GM21737 (cell line): ENCODE measurements at regions not wholly inside any gene's neighbourhood (a gene's known extent, or its start where the extent isn't known, plus 50 kb on each side); places are given as distances from the start of the nearest gene placed in this dataset.
"Not testable (repeated sequence)": the region's sequence is repeated elsewhere in the genome, so short reads cannot be mapped to it uniquely, and the experiment has no call there.

Source experiments
- ATAC-seq: cut with Tn5 transposase; IDR thresholded peaks from one replicate; pipeline ENCODE4 v1.9.1; 2021; ENCODE audit warnings: mild to moderate bottlenecking, moderate library complexity; ENCODE audit not compliant: unreplicated experiment

DNA sequence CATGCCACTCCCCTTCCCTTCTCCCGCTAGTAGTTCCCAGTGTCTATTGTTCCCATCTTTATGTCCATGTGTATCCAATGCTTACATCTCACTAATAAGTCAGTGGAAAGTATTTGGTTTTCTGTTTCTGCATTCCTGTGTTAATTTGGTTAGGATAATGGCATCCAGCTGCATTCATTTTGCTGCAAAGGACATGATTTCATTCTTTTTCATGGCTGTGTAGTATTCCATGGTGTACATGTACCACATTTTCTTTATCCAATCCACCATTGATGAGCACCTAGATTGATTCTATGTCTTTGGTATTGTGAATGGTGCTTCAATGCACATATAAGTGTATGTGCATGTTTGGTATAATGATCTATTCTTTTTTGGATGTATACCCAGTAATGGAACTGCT lies 502.5 kb upstream of the MAP2 start:
- ATAC-seq: not testable (repeated sequence)

DNA sequence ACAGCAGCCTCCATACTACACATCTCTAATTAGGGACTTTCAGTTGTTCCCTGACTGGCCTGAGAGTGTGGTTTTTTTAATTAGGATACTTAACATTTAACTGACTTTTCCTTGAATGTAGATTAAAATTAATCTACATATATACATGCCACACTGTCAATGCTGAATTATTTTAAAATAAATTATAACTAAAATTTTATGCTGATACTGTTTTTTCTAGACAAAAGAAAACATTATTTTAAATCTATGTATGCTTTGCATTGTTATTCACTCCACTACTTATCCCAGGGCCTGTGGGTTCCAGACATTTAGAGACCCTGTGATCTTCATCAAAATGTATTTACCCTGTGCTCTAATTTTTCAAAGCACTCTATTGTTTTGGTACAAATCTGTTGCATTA lies 496.0 kb upstream of the MAP2 start:
- ATAC-seq: no peak

DNA sequence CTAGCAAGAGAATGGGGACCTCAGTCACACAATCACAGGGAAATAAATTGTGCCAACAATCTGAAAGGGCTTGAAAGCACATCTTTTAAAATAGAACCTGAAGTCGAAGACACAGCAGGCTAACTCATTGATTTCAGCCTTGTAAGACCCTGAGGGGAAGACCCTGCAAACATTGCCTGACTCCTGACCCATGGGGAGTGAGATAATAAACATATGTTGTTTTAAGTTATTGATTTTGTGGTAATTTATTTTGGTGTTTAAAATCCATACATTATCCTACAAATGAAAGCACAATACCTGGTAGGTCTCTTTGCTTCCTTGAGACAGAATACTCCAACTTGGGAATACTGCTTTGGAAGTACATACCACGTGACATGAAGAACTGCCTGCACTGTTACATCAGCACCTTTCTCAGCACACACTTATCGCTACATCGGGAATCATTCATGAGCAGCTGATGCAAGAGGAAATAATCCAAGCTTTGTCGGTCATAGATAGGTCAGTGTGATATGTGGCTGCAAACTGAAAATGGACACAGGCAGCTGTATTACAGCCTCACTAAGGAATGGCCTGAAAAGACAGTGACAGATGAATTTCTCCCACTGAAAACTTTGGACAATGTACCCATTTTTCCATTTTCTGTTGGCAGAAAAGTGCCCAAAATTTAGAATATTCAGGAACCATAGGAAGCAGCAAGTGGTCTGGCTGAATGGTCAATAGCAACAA lies 494.5 kb upstream of the MAP2 start:
- ATAC-seq: no peak

GRCh38 chr2:208929894-208930427 lies 493.9 kb upstream of the MAP2 start:
- ATAC-seq: no peak

DNA sequence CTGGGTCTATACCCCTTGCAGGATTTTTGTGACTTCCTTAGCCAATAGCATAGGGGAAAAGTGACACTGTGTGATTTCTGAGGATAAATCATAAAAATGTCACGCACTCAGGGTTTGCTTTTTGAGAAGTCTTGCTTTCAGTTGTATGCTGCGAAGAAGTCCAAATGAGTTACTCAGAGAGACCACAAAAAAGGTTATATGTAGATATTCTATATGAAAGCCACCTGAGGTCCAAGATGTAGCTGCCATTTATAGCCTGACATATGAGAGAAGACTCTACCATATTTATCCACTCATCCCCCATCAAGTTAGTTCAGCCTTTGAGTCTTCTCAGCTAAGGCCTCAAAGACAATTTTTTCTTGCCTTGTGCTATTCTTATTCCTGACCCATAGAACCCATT lies 488.3 kb upstream of the MAP2 start:
- no peak for ATAC-seq

- ATAC-seq: no peak
Observed at GRCh38 chr2:208937521-208937920, 486.3 kb upstream of the MAP2 start.

DNA sequence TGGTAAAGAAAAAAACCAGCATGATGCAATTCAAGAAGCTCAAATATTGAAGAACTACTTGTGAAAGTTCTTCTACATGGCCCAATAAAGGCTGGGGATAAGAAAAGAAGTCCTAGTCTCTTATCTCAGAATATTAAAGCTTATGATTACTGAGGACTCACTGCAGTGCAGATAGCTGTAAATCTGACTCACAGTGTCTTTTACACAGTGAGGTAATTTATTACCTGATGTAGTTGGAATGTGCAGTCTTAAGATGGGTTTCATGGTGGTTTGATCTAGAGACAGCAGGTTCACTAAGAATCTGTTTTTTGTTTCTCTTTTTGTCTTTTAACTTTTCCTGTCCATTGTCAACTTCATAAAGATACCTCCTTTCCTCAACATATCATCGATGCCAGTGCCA lies 484.0 kb upstream of the MAP2 start:
- ATAC-seq: no peak

GRCh38 chr2:208945719-208946256 lies 478.1 kb upstream of the MAP2 start:
- ATAC-seq: no peak

- no peak for ATAC-seq
Observed at GRCh38 chr2:208948073-208948472, 475.8 kb upstream of the MAP2 start.

GRCh38 chr2:208970070-208970469 lies 453.8 kb upstream of the MAP2 start:
- ATAC-seq: no peak

DNA sequence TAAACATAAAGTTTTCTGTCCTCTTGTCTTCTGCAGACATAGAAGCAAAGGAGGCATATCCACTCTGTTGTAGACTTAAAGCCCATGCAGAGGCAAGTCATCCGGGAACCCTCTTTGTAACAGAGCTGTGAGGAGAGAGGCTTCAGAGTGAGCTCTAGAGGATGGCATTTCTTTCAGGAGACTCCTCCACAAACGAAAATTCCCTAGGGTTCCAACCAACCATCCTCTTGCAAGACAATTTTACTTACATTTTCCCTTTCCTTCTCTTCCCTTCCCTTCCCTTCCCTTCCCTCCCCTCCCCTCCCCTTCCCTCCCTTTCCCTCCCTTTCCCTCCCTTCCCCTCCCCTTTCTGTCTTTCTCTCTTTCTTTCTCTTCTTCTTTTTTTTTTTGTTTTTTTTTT lies 446.3 kb upstream of the MAP2 start:
- ATAC-seq: no peak

DNA sequence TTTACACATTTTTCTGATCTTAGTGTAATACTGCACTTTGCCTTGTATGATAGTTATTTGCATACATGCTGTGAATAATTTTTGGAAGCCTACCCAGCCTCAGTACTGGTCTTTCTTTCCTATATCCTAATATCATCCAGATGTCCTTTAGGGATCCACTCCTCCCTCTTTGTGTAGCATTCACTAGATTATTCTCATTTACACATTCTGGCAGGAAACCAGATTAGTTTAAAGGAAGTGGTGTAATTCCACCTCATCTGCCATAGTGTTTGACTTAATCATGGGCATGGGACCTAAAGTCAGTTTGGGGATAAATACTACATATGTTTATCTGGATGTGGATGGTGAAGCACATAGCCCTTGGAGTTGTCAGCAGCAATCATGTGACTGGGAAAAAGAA lies 444.9 kb upstream of the MAP2 start:
- no peak for ATAC-seq

DNA sequence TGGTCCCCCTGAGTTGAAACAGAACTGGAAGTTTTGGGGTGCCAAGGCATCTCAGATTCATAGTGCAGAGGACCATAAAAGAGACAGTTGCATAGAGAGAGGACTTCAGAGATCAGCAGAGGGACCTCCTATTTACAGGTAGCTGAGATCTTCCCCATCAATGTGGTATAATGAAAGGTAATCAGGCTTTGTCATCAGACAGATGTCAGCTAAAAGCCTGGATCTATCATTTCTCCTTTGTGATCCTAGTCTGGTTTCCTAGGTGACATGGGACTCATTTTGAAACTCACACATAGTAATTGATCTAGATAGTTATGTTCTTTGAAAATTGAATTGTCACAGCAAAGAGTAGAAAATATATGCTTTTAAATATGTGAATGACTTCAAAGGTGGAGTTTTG lies 443.5 kb upstream of the MAP2 start:
- no peak for ATAC-seq

GRCh38 chr2:208982831-208983230 lies 441.0 kb upstream of the MAP2 start:
- no peak for ATAC-seq

DNA sequence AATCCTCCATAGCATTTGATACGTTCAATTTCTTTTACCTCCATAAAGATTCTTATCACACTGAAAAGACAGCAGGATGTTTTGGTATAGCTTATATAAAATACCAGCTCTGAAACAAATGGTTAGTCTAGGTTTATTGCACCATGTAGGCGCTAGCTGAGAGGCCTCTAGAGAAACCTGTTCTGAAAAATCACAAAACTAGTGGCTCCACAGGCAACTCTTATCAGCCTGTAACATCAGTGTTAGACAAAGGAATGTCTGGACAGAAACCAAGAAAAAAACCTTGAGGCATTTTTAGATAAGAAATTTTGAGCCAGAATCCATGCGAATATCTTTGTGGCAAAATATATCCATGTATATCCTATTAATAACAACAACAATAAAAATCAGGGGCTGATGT lies 440.4 kb upstream of the MAP2 start:
- ATAC-seq: no peak

DNA sequence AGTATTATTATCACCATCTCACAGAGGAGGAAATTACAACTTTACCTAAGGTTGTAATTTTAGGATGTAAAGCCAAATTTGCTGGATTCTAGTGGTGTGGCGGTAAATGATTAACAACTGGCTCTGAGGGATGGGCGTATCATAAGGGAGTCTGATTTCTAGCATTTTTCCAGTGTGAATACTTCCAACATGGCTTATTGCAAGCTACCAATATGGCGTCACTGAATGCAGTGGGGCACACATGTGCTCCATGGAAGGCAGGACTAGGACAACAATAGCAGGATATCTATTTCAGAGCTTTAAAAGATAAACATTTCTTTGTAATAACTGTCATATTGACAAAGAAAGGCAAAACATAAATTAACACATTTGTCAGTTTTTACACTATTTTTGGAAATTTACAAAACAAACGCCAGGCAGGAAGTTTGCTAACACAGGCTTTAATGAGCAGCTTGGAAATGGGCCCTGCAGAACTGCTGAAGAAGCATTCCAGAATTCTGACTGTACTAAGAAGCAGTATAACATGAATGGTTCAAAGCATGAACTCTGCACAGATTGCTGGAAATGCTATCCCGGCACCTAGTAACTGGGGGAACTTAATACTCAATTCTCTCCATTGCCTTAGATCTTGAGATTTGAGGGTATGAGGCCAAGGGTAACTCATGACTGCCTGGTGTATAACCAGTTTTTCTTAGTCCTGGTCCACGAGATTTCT lies 439.3 kb upstream of the MAP2 start:
- ATAC-seq: no peak

GRCh38 chr2:208985644-208986043 lies 438.2 kb upstream of the MAP2 start:
- no peak for ATAC-seq

- no peak for ATAC-seq
Observed at GRCh38 chr2:208990716-208991115, 433.1 kb upstream of the MAP2 start.

- ATAC-seq: no peak
Observed at GRCh38 chr2:208999911-209000310, 423.9 kb upstream of the MAP2 start.

- ATAC-seq: no peak
Observed at GRCh38 chr2:209002054-209002453, 421.8 kb upstream of the MAP2 start.

DNA sequence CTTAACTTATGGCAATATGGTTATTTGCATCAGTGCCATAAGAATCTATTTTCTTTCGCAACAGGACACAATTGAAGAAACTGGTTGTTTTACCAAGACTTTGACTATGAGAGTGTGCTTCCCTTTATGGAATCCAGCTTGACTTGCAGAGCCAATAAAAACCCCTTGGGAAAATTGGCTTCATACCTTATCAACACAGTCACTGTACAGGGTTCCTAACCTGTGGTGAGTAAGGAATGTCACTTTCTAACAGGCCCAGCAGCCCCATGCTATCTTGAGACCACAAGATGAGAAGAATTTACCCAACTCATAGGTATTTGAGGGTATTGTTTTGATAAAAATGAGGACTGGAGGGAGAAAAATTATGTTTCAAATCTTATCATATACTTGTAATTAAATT lies 418.5 kb upstream of the MAP2 start:
- ATAC-seq: no peak

- ATAC-seq: no peak
Observed at GRCh38 chr2:209008636-209009287, 415.1 kb upstream of the MAP2 start.
